ENCODE measurements at regions not wholly inside any gene's neighbourhood (a gene's known extent, or its start where the extent isn't known, plus 50 kb on each side); places are given as distances from the start of the nearest gene placed in this dataset.

DNA sequence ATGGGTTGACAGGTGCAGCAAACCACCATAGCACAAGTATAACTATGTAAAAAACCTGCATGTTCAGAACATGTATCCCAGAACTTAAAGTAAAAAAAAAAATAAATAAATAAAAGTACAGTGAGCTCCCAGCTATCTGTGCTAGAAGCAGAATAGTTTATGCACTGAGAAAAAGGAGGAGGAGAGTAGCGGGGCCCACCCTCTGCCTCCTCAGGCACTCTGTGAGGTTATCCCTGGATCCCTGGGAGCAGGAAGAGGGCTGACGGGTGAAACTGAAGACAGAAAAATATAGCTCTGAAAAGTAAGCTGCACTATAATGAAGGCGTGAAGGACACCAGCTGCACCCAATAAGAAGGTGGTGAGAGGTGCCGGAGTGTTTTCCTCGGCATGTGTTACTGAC is 117.2 kb downstream of the SIPA1L2 start:
- Histone ChIP-seq H3K4me3 (replicated peaks in 1 of 3) (no peak overlapping the region), H3K36me3 (peaks cover 0 to 9% of the 10 kb centered on the region in 2 donors), H3K9me3 (no peaks in the 10 kb centered on the region), H3K4me1 (peaks cover 0 to 13% of the 10 kb centered on the region in 2 donors), H3K27ac (no peak overlapping the region), H3K27me3 (no peaks in the 10 kb centered on the region)
- no peak for TF ChIP-seq POLR2A (IDR thresholded peaks at IDR 0.05)
- TF ChIP-seq, protein P1, sequence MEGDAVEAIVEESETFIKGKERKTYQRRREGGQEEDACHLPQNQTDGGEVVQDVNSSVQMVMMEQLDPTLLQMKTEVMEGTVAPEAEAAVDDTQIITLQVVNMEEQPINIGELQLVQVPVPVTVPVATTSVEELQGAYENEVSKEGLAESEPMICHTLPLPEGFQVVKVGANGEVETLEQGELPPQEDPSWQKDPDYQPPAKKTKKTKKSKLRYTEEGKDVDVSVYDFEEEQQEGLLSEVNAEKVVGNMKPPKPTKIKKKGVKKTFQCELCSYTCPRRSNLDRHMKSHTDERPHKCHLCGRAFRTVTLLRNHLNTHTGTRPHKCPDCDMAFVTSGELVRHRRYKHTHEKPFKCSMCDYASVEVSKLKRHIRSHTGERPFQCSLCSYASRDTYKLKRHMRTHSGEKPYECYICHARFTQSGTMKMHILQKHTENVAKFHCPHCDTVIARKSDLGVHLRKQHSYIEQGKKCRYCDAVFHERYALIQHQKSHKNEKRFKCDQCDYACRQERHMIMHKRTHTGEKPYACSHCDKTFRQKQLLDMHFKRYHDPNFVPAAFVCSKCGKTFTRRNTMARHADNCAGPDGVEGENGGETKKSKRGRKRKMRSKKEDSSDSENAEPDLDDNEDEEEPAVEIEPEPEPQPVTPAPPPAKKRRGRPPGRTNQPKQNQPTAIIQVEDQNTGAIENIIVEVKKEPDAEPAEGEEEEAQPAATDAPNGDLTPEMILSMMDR (IDR thresholded peaks at IDR 0.05), result no peak
- intact Hi-C loops (cut with DNase I), result no loop called here
- DNase-seq, result no peak
- 97 to 99% methylated on average over 5 of the region's 5 CpGs for WGBS, 2 donors

DNA sequence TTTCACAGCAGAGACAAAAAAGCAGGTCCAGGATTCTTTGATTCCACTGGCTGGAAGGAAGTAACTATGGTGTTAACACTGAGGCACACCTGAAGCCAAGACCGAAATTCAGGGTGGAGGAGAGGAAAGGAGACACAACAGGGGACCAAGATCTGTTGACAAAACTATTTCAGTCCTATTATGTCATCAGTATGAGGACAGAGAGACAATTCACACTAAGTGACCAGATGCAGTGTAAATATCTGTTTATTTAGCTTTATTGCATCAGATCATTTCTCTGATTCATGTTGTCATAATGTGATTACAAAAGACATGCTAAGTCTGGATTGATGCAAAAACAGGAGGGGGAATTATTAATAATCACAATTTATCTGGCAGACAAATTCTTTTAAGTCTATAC is 118.8 kb downstream of the SIPA1L2 start:
- Histone ChIP-seq H3K27ac (no peak overlapping the region), H3K27me3 (no peaks in the 10 kb centered on the region), H3K4me1 (peaks cover 0 to 13% of the 10 kb centered on the region in 2 donors), H3K9me3 (no peaks in the 10 kb centered on the region), H3K36me3 (peaks cover 0 to 9% of the 10 kb centered on the region in 2 donors), H3K4me3 (replicated peaks in 1 of 3) (no peak overlapping the region)
- intact Hi-C loops (cut with DNase I), result no loop called here
- no peak for DNase-seq
- 83 to 97% methylated on average over 1 of the region's 1 CpG for WGBS, 2 donors
- no peak for TF ChIP-seq POLR2A (IDR thresholded peaks at IDR 0.05)
- TF ChIP-seq, protein P1 (IDR thresholded peaks at IDR 0.05), result no peak

DNA sequence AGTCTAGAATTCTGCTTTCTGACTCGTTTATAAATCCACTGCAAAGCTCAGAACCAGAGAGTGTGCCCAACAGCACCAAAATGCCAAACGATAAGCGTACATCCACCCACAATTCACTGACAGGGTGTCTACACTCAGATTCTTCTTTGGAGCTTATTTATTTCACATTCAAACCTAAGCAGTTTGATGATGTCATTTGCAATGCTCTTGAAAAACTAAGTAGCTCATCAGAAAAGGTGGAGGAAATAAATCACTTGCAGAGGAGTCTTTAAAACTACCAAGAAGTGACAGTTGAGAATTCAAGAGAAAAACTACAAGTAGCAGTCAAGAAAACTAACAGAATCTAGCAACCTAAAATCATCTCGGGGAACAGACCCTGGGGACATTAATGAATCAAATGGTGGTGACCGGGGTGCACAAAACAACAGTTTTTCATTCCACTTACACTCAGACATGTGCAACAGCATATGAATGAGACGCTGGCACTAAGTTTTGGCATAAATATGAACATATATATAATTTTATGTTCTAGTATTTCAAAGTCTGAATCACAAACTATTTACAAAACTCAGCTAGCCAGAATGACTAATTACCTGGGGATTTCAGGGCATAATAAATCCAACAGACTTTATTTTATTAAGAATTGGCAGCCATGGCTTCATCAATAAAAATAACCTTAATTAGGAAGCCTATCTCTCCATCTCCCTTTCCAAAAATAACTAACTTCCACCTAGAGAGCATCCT is 119.4 kb downstream of the SIPA1L2 start:
- no peak overlapping the region for H3K4me3 ChIP-seq (replicated peaks in 1 of 3)
- DNase-seq, result no peak
- TF ChIP-seq, protein P1 (IDR thresholded peaks at IDR 0.05), result no peak
- intact Hi-C loops (cut with DNase I), result no loop called here
- no peak overlapping the region for H3K27ac ChIP-seq
- 68 to 71% methylated on average over 6 of the region's 6 CpGs for WGBS, 2 donors
- H3K4me1 ChIP-seq, result peaks cover 0 to 13% of the 10 kb centered on the region in 2 donors
- peaks cover 0 to 9% of the 10 kb centered on the region in 2 donors for H3K36me3 ChIP-seq
- H3K27me3 ChIP-seq, result no peaks in the 10 kb centered on the region
- H3K9me3 ChIP-seq, result no peaks in the 10 kb centered on the region

DNA sequence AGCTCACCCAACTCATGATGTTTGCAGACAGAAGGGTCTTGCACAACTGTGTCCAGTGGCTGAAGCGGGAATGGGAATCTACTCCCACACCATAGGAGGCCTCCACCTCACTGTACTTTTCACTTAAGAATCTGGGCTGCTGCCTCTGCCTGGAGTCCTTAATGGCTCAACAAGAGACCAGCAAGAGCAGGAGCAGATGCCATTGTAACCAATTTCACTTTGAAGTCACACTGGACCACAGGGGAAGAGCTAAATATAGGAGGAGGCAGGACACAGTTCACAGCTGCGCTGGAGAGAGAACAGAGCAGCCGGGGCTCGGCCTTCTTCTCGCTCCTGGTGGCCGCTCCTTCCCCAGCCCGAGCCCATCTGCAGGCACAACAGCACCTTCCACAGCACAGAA is 120.4 kb downstream of the SIPA1L2 start:
- H3K36me3 ChIP-seq, result peaks cover 0 to 1% of the 10 kb centered on the region in 2 donors
- TF ChIP-seq POLR2A (IDR thresholded peaks at IDR 0.05), result no peak
- TF ChIP-seq, protein P1 (IDR thresholded peaks at IDR 0.05), result no peak
- peaks cover 0 to 13% of the 10 kb centered on the region in 2 donors for H3K4me1 ChIP-seq
- WGBS, 2 donors, result 74 to 93% methylated on average over 7 of the region's 7 CpGs
- no peaks in the 10 kb centered on the region for H3K27me3 ChIP-seq
- H3K27ac ChIP-seq, result no peak overlapping the region
- H3K9me3 ChIP-seq, result no peaks in the 10 kb centered on the region
- H3K4me3 ChIP-seq (replicated peaks in 1 of 3), result no peak overlapping the region
- DNase-seq, result no peak
- intact Hi-C loops (cut with DNase I), result no loop called here

DNA sequence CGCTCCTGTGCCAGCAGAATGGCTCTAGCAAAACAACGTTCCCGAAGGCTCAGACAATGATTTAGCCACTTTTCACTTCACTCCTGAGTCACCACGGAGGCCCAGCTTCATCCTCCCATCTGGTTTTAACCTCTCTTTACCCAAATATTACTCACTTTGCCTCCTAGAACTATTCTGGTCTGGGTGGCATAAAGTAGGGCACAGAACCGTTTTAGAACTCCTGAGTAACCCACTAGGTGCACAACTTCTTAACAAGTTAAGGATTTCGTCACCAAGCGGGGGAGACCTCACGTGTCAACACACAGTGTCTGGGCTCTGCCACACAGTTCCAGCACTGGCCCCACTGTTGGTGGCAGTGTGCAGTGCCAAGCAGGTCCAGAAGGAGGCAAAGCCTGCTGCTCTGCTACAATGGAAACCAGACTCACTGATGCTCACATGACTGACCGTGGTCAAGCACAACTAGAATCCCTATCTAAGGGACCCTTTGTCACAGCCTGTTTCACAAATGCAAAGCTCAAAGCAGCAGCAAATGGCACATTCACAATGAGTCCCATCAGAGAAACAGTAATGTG is 121.7 kb downstream of the SIPA1L2 start:
- intact Hi-C loops (cut with DNase I), result no loop called here
- H3K4me1 ChIP-seq, result peaks cover 0 to 13% of the 10 kb centered on the region in 2 donors
- no peak overlapping the region for H3K27ac ChIP-seq
- no peak overlapping the region for H3K4me3 ChIP-seq (replicated peaks in 1 of 3)
- no peak for TF ChIP-seq POLR2A (IDR thresholded peaks at IDR 0.05)
- TF ChIP-seq, protein P1 (IDR thresholded peaks at IDR 0.05), result no peak
- WGBS, 2 donors, result 76 to 81% methylated on average over 8 to 9 of the region's 9 CpGs
- no peaks in the 10 kb centered on the region for H3K27me3 ChIP-seq
- no peak for DNase-seq
- no peaks in the 10 kb centered on the region for H3K9me3 ChIP-seq
- H3K36me3 ChIP-seq, result no peaks in the 10 kb centered on the region
